Mesothelial cell of epicardium (in vitro differentiated cells): ENCODE measurements at regions not wholly inside any gene's neighbourhood (a gene's known extent, or its start where the extent isn't known, plus 50 kb on each side); places are given as distances from the start of the nearest gene placed in this dataset.

ENCODE experiments used
- DNase-seq, 2 experiments: peaks; one replicate each; pipeline ENCODE4 v3.0.0; 2021; ENCODE audit warnings: low spot score in 2 of 2; ENCODE audit not compliant: unreplicated experiment in 2 of 2
- H3K27ac Mint-ChIP-seq: 2 replicates; pipeline ENCODE4 v1.8.0; 2021; ENCODE audit warnings: mixed read lengths
- H3K27me3 Mint-ChIP-seq: 2 replicates; pipeline ENCODE4 v1.8.0; 2021; ENCODE audit warnings: low read depth, mixed read lengths
- H3K36me3 Mint-ChIP-seq: 2 replicates; pipeline ENCODE4 v1.8.0; 2021; ENCODE audit warnings: mixed read lengths
- H3K4me1 Mint-ChIP-seq: 2 replicates; pipeline ENCODE4 v1.8.0; 2021; ENCODE audit warnings: mixed read lengths
- H3K4me3 Mint-ChIP-seq: 2 replicates; pipeline ENCODE4 v1.8.0; 2021; ENCODE audit warnings: mild to moderate bottlenecking, moderate library complexity, mixed read lengths
- H3K9me3 Mint-ChIP-seq: 2 replicates; pipeline ENCODE4 v1.8.0; 2021; ENCODE audit warnings: mixed read lengths
- TF ChIP-seq, protein P1 (sequence below): fragments of 200-600 bp; sonication (generic); IDR thresholded peaks from one replicate; pipeline ENCODE4 v1.5.0; 2021; ENCODE audit warnings: antibody characterized with exemption; ENCODE audit not compliant: unreplicated experiment

DNA sequence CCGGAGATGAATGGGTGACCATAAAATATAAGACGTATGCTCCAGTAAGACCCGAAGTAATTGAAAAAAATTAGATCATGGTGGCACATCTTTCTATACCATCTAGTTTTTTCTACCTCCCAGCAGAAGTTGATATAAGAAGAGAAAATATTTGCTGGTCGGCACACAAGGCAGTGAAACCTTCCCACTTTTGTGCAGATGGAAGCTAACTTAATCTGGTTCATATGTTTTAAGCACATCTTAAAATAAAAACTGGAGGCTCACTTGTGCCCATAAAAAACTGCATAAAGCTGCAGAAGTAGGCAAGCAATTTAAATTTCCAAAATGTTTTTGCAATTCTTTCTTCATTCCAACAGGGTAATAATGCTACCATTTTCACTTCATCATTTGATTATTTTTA lies 449.2 kb downstream of the CNTN3 start:
- H3K36me3 Mint-ChIP-seq: peaks cover 2% of the 10 kb centered on the region
- DNase-seq: no peak
- peaks cover 1% of the 10 kb centered on the region for H3K27me3 Mint-ChIP-seq
- H3K4me1 Mint-ChIP-seq: no peaks in the 10 kb centered on the region
- TF ChIP-seq, protein P1, sequence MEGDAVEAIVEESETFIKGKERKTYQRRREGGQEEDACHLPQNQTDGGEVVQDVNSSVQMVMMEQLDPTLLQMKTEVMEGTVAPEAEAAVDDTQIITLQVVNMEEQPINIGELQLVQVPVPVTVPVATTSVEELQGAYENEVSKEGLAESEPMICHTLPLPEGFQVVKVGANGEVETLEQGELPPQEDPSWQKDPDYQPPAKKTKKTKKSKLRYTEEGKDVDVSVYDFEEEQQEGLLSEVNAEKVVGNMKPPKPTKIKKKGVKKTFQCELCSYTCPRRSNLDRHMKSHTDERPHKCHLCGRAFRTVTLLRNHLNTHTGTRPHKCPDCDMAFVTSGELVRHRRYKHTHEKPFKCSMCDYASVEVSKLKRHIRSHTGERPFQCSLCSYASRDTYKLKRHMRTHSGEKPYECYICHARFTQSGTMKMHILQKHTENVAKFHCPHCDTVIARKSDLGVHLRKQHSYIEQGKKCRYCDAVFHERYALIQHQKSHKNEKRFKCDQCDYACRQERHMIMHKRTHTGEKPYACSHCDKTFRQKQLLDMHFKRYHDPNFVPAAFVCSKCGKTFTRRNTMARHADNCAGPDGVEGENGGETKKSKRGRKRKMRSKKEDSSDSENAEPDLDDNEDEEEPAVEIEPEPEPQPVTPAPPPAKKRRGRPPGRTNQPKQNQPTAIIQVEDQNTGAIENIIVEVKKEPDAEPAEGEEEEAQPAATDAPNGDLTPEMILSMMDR: no peak
- H3K9me3 Mint-ChIP-seq: peaks cover 21% of the 10 kb centered on the region
- H3K27ac Mint-ChIP-seq: no peak overlapping the region
- no peak overlapping the region for H3K4me3 Mint-ChIP-seq

DNA sequence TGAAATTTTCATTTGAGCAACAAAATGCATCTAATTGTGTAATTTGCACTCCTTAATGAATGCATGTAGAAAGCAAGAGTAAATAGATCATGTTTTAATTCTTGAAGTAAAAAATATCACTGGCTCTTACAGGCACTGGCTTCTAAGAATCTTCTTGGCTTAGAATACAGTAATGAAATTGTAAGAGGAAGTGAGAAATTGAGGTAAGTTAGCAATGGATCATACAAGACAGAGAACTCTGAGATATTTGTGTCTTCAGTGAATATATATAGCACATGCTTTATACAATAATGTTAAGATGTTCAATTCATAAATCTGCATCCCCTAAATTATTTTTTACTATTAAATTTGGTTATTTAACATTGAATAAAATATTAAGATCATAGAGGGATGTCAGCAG lies 465.0 kb downstream of the CNTN3 start:
- TF ChIP-seq, protein P1: no peak
- no peak for DNase-seq
- Mint-ChIP-seq H3K27me3 (peaks cover 17% of the 10 kb centered on the region), H3K36me3 (no peaks in the 10 kb centered on the region), H3K9me3 (peaks cover 10% of the 10 kb centered on the region), H3K4me3 (no peak overlapping the region), H3K27ac (no peak overlapping the region), H3K4me1 (no peaks in the 10 kb centered on the region)

DNA sequence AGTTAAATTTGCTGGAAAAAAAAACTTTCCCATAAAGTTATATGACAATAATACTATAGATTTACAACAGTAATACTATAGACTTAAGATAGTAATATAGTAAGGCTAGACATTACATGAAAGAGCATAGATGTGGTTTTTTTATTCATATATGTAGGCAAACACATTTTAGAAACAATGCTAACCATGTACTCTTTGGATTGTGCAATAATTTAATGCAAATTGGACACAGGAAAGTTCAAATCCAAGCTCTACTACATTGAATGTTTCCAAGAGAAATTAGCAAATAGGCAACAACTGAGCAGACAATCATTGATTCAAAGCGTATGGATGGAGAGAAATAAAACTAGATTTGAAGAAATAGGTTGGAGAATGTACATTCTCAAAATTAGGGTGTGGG lies 469.2 kb downstream of the CNTN3 start:
- DNase-seq: no peak
- Mint-ChIP-seq H3K36me3 (no peaks in the 10 kb centered on the region), H3K9me3 (no peaks in the 10 kb centered on the region), H3K27ac (no peak overlapping the region), H3K4me3 (no peak overlapping the region), H3K27me3 (peaks cover 20% of the 10 kb centered on the region), H3K4me1 (no peaks in the 10 kb centered on the region)
- TF ChIP-seq, protein P1: no peak

DNA sequence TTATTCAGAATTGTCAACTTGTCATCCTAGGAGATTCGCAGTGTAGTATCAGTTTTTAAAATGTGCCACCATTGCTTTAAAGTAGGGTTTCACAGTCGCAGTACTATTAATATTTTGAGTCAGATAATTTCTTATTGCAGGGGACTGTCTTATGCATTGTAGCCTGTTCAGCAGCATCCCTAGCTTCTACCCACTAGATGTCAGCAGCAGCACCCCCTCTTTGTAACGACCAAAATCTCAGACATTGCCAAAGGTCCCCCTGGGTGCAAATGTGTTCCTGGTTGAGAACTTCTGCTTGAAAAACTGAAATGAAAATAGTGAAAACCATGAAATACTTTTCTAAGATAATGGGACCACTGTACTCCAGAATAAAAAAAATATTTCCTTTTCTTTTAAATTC lies 474.8 kb downstream of the CNTN3 start:
- Mint-ChIP-seq H3K27ac (no peak overlapping the region), H3K27me3 (peaks cover 16% of the 10 kb centered on the region), H3K36me3 (no peaks in the 10 kb centered on the region), H3K9me3 (no peaks in the 10 kb centered on the region), H3K4me3 (no peak overlapping the region), H3K4me1 (no peaks in the 10 kb centered on the region)
- TF ChIP-seq, protein P1: no peak
- no peak for DNase-seq

DNA sequence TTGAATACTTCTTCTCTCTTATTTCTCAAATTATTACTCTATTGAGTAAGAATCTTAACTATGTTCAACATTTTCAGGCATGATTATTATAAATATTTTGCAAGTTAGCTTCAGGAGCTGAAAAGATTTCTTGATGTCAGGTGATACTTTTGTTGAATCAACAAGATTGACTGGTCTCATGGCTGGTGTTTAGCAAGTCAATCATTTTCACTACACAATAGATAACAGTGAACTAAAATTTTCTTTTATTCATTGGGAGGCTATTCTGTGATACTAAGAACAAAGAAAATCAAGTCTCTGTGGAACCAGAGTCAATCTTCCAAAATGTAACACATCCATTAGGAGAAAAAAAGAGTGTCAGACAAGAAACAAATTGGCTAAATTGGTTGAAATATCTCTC lies 476.7 kb downstream of the CNTN3 start:
- H3K27ac Mint-ChIP-seq: no peak overlapping the region
- H3K36me3 Mint-ChIP-seq: no peaks in the 10 kb centered on the region
- DNase-seq: no peak
- H3K4me1 Mint-ChIP-seq: no peaks in the 10 kb centered on the region
- TF ChIP-seq, protein P1: no peak
- peaks cover 12% of the 10 kb centered on the region for H3K27me3 Mint-ChIP-seq
- no peaks in the 10 kb centered on the region for H3K9me3 Mint-ChIP-seq
- no peak overlapping the region for H3K4me3 Mint-ChIP-seq

DNA sequence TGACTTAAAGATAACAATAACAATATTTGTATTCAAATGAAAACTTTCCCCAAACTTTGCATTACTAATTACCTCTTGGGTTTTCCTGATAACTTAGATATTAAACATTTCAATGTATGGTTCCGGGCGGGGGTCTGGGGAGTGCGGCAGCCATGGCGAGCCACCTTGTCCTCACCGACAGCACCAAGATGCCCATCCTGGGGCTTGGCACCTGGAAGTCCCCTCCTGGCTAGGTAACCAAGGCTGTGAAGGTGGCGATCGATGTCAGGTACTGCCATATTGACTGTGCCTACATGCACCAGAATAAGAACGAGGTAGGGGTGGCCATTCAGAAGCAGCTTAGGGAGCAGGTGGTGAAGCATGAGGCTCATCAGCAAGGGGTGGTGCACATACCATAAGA lies 478.7 kb downstream of the CNTN3 start:
- Mint-ChIP-seq H3K9me3 (peaks cover 5% of the 10 kb centered on the region), H3K36me3 (no peaks in the 10 kb centered on the region)
- TF ChIP-seq, protein P1: no peak

More for the DNA sequence above, 478.7 kb downstream of the CNTN3 start:
- DNase-seq: no peak
- no peak overlapping the region for H3K4me3 Mint-ChIP-seq
- H3K27ac Mint-ChIP-seq: no peak overlapping the region
- no peaks in the 10 kb centered on the region for H3K4me1 Mint-ChIP-seq
- peaks cover 12% of the 10 kb centered on the region for H3K27me3 Mint-ChIP-seq
